C4-2B (cell line): ENCODE measurements at regions not wholly inside any gene's neighbourhood (a gene's known extent, or its start where the extent isn't known, plus 50 kb on each side); places are given as distances from the start of the nearest gene placed in this dataset.

ENCODE experiments used
- CTCF ChIP-seq: fragments of 450-650 bp; conservative IDR thresholded peaks from 2 replicates; pipeline ENCODE4 v1.5.1; 2017; ENCODE audit warnings: mild to moderate bottlenecking
- ZFX ChIP-seq: fragments of 450-650 bp; IDR thresholded peaks from 2 replicates; pipeline ENCODE4 v1.6.1; 2017

DNA sequence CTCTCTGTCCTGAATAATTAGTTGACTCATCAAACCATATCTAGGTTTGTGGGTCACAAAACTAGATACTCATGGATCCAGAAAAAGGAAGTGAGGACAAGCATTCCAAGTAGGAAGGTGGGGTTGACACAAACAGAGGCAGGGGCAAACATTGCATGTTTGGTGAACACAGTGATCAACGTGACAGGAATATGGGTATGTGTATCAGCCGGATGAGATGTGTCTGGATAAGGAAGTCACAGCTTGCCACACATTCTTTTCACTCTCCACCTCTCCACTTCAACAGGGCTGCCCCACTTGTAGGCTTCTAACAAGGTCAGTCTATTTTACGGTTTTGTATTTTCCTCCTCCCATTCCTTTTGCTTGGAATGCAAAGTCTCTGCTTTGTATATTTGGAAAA is 319.0 kb downstream of the CYRIA start:
- TF ChIP-seq CTCF (no peak), ZFX (no peak)
